Bronchial epithelial cell (primary cell): ENCODE measurements at regions not wholly inside any gene's neighbourhood (a gene's known extent, or its start where the extent isn't known, plus 50 kb on each side); places are given as distances from the start of the nearest gene placed in this dataset.

Experiments used
- DNase-seq: peaks from one replicate; pipeline ENCODE4 v3.0.0-alpha.2; 2010; ENCODE audit warnings: low read depth
- FAIRE-seq: peaks from 2 replicates; lab custom pipeline; 2011; peaks lifted over from hg19 to GRCh38; lab: Jason Lieb, UNC
- H3K27me3 ChIP-seq: 2 replicates; pipeline ENCODE4 v1.5.1; 2011; ENCODE audit warnings: low read length; ENCODE audit not compliant: control insufficient read depth, insufficient read depth
- H3K36me3 ChIP-seq: 2 replicates; pipeline ENCODE4 v1.5.1; 2011; ENCODE audit warnings: low read length; ENCODE audit not compliant: control insufficient read depth, insufficient read depth
- H3K4me3 ChIP-seq: 2 replicates; pipeline ENCODE4 v1.5.1; 2011; ENCODE audit warnings: mild to moderate bottlenecking, low read depth, low read length, control low read depth
- CTCF ChIP-seq: IDR thresholded peaks from 2 replicates; pipeline ENCODE4 v1.5.1; 2011; ENCODE audit warnings: mild to moderate bottlenecking, moderate library complexity, low read length, control low read depth, inconsistent platforms; ENCODE audit not compliant: insufficient read depth, severe bottlenecking

GRCh38 chr10:80938903-80939302 is 401.2 kb downstream of the SH2D4B start:
- no peak for TF ChIP-seq CTCF
- DNase-seq: no peak
- Histone ChIP-seq H3K36me3 (no peaks in the 10 kb centered on the region), H3K27me3 (no peaks in the 10 kb centered on the region), H3K4me3 (no peak overlapping the region)
- FAIRE-seq: no peak

GRCh38 chr10:80945264-80945880 is 407.7 kb downstream of the SH2D4B start:
- Histone ChIP-seq H3K36me3 (no peaks in the 10 kb centered on the region), H3K27me3 (no peaks in the 10 kb centered on the region), H3K4me3 (no peak overlapping the region)
- no peak for FAIRE-seq
- TF ChIP-seq CTCF: peak; percentile 33
- DNase-seq: peak; percentile 5

GRCh38 chr10:80946073-80946472 is 408.4 kb downstream of the SH2D4B start:
- FAIRE-seq: no peak

GRCh38 chr10:80946957-80947726 is 409.4 kb downstream of the SH2D4B start:
- Histone ChIP-seq H3K4me3 (no peak overlapping the region), H3K36me3 (no peaks in the 10 kb centered on the region), H3K27me3 (no peaks in the 10 kb centered on the region)
- FAIRE-seq (no peak), DNase-seq (no peak)
- TF ChIP-seq CTCF: no peak

More at GRCh38 chr10:80946073-80946472, 408.4 kb downstream of the SH2D4B start:
- DNase-seq: no peak
- Histone ChIP-seq H3K36me3 (no peaks in the 10 kb centered on the region), H3K4me3 (no peak overlapping the region), H3K27me3 (no peaks in the 10 kb centered on the region)
- no peak for TF ChIP-seq CTCF

GRCh38 chr10:80949785-80950184 is 412.1 kb downstream of the SH2D4B start:
- DNase-seq (no peak), FAIRE-seq (no peak)
- Histone ChIP-seq H3K36me3 (no peaks in the 10 kb centered on the region), H3K4me3 (no peak overlapping the region), H3K27me3 (no peaks in the 10 kb centered on the region)
- no peak for TF ChIP-seq CTCF
